Fibroblast of mammary gland (primary cell): ENCODE measurements at regions not wholly inside any gene's neighbourhood (a gene's known extent, or its start where the extent isn't known, plus 50 kb on each side); places are given as distances from the start of the nearest gene placed in this dataset.

Source experiments
- DNase-seq: peaks from one replicate; pipeline ENCODE4 v3.0.0-alpha.2; 2010; ENCODE audit warnings: low read depth
- H3K4me3 ChIP-seq: 2 replicates; pipeline ENCODE4 v1.5.1; 2011; ENCODE audit warnings: low read depth, mild to moderate bottlenecking, low read length, moderate library complexity; ENCODE audit not compliant: control insufficient read depth
- CTCF ChIP-seq: conservative IDR thresholded peaks from 2 replicates; pipeline ENCODE4 v1.5.1; 2011; ENCODE audit warnings: low read depth, low read length, inconsistent platforms; ENCODE audit not compliant: control insufficient read depth, insufficient read depth

- no peak overlapping the region for H3K4me3 ChIP-seq
- DNase-seq, result no peak
- no peak for TF ChIP-seq CTCF
Measured at GRCh38 chr1:184197831-184198230, 146.3 kb downstream of the TSEN15 start.

- DNase-seq, result peak; percentile 53
- TF ChIP-seq CTCF, result no peak
- H3K4me3 ChIP-seq, result no peak overlapping the region
Measured at GRCh38 chr1:184199036-184199435, 147.5 kb downstream of the TSEN15 start.

- DNase-seq, result no peak
- no peak for TF ChIP-seq CTCF
- H3K4me3 ChIP-seq, result no peak overlapping the region
Measured at GRCh38 chr1:184199438-184200085, 148.0 kb downstream of the TSEN15 start.

- no peak for TF ChIP-seq CTCF
- DNase-seq, result no peak
- no peak overlapping the region for H3K4me3 ChIP-seq
Measured at GRCh38 chr1:184208622-184209021, 157.1 kb downstream of the TSEN15 start.

GRCh38 chr1:184210031-184210430, 158.5 kb downstream of the TSEN15 start:
- peak; percentile 83 for DNase-seq
- H3K4me3 ChIP-seq, result no peak overlapping the region
- TF ChIP-seq CTCF, result no peak

GRCh38 chr1:184210862-184211261, 159.3 kb downstream of the TSEN15 start:
- H3K4me3 ChIP-seq, result no peak overlapping the region
- DNase-seq, result no peak
- TF ChIP-seq CTCF, result no peak

GRCh38 chr1:184212649-184213314, 161.3 kb downstream of the TSEN15 start:
- DNase-seq, result peak; percentile 76
- TF ChIP-seq CTCF, result no peak
- no peak overlapping the region for H3K4me3 ChIP-seq
